Activated naive CD4-positive, alpha-beta T cell treated with anti-CD3 and anti-CD28 coated beads, Interleukin-2, amount 50 U/mL, for 24 hours (primary cell): ENCODE measurements at regions not wholly inside any gene's neighbourhood (a gene's known extent, or its start where the extent isn't known, plus 50 kb on each side); places are given as distances from the start of the nearest gene placed in this dataset.

Experiments
- H3K27ac Mint-ChIP-seq: one replicate; pipeline ENCODE4 v1.8.0; 2021; ENCODE audit warnings: mild to moderate bottlenecking, mixed read lengths
- H3K27me3 Mint-ChIP-seq: one replicate; pipeline ENCODE4 v1.8.0; 2021; ENCODE audit warnings: mixed read lengths
- H3K36me3 Mint-ChIP-seq: one replicate; pipeline ENCODE4 v1.8.0; 2021; ENCODE audit warnings: mixed read lengths
- H3K4me1 Mint-ChIP-seq: one replicate; pipeline ENCODE4 v1.8.0; 2021; ENCODE audit warnings: mixed read lengths
- H3K4me3 Mint-ChIP-seq: one replicate; pipeline ENCODE4 v1.8.0; 2021; ENCODE audit warnings: mild to moderate bottlenecking, mixed read lengths
- H3K9me3 Mint-ChIP-seq: one replicate; pipeline ENCODE4 v1.8.0; 2021; ENCODE audit warnings: mixed read lengths

GRCh38 chr4:111992351-111993168 is 152.7 kb upstream of the FAM241A start:
- Mint-ChIP-seq H3K27ac (no peak overlapping the region), H3K4me1 (no peaks in the 10 kb centered on the region), H3K36me3 (no peaks in the 10 kb centered on the region), H3K9me3 (no peaks in the 10 kb centered on the region), H3K4me3 (no peak overlapping the region), H3K27me3 (peaks cover 5% of the 10 kb centered on the region)

GRCh38 chr4:111994392-111994791 is 150.9 kb upstream of the FAM241A start:
- Mint-ChIP-seq H3K27ac (no peak overlapping the region), H3K9me3 (peaks cover 5% of the 10 kb centered on the region), H3K36me3 (no peaks in the 10 kb centered on the region), H3K4me1 (no peaks in the 10 kb centered on the region), H3K4me3 (no peak overlapping the region), H3K27me3 (peaks cover 5% of the 10 kb centered on the region)

- peaks cover 7% of the 10 kb centered on the region for H3K27me3 Mint-ChIP-seq
- H3K27ac Mint-ChIP-seq: no peak overlapping the region
- peaks cover 5% of the 10 kb centered on the region for H3K9me3 Mint-ChIP-seq
- H3K36me3 Mint-ChIP-seq: no peaks in the 10 kb centered on the region
- H3K4me3 Mint-ChIP-seq: no peak overlapping the region
- no peaks in the 10 kb centered on the region for H3K4me1 Mint-ChIP-seq
Measured at GRCh38 chr4:111997785-111998184, 147.5 kb upstream of the FAM241A start.

GRCh38 chr4:111999801-112000200 is 145.5 kb upstream of the FAM241A start:
- no peak overlapping the region for H3K4me3 Mint-ChIP-seq
- H3K4me1 Mint-ChIP-seq: no peaks in the 10 kb centered on the region
- H3K27me3 Mint-ChIP-seq: peaks cover 5% of the 10 kb centered on the region
- H3K9me3 Mint-ChIP-seq: peaks cover 5% of the 10 kb centered on the region
- H3K27ac Mint-ChIP-seq: no peak overlapping the region
- no peaks in the 10 kb centered on the region for H3K36me3 Mint-ChIP-seq

- H3K4me1 Mint-ChIP-seq: no peaks in the 10 kb centered on the region
Measured at GRCh38 chr4:112001041-112001440, 144.2 kb upstream of the FAM241A start.

GRCh38 chr4:112002248-112002661 is 143.0 kb upstream of the FAM241A start:
- Mint-ChIP-seq H3K4me3 (no peak overlapping the region), H3K27me3 (peaks cover 3% of the 10 kb centered on the region), H3K36me3 (no peaks in the 10 kb centered on the region), H3K27ac (no peak overlapping the region), H3K9me3 (peaks cover 5% of the 10 kb centered on the region), H3K4me1 (no peaks in the 10 kb centered on the region)

More at GRCh38 chr4:112001041-112001440, 144.2 kb upstream of the FAM241A start:
- H3K36me3 Mint-ChIP-seq: no peaks in the 10 kb centered on the region
- H3K9me3 Mint-ChIP-seq: peaks cover 5% of the 10 kb centered on the region
- no peak overlapping the region for H3K27ac Mint-ChIP-seq
- peaks cover 5% of the 10 kb centered on the region for H3K27me3 Mint-ChIP-seq
- no peak overlapping the region for H3K4me3 Mint-ChIP-seq

GRCh38 chr4:112003231-112003907 is 141.9 kb upstream of the FAM241A start:
- no peak overlapping the region for H3K27ac Mint-ChIP-seq
- peaks cover 3% of the 10 kb centered on the region for H3K27me3 Mint-ChIP-seq
- H3K9me3 Mint-ChIP-seq: peaks cover 5% of the 10 kb centered on the region
- H3K4me3 Mint-ChIP-seq: no peak overlapping the region
- no peaks in the 10 kb centered on the region for H3K36me3 Mint-ChIP-seq
- no peaks in the 10 kb centered on the region for H3K4me1 Mint-ChIP-seq

- Mint-ChIP-seq H3K36me3 (no peaks in the 10 kb centered on the region), H3K9me3 (no peaks in the 10 kb centered on the region), H3K4me3 (no peak overlapping the region), H3K27me3 (peaks cover 3% of the 10 kb centered on the region), H3K27ac (no peak overlapping the region), H3K4me1 (no peaks in the 10 kb centered on the region)
Measured at GRCh38 chr4:112005027-112005426, 140.2 kb upstream of the FAM241A start.

- no peaks in the 10 kb centered on the region for H3K27me3 Mint-ChIP-seq
- no peak overlapping the region for H3K4me3 Mint-ChIP-seq
- no peak overlapping the region for H3K27ac Mint-ChIP-seq
- no peaks in the 10 kb centered on the region for H3K4me1 Mint-ChIP-seq
- H3K9me3 Mint-ChIP-seq: no peaks in the 10 kb centered on the region
- no peaks in the 10 kb centered on the region for H3K36me3 Mint-ChIP-seq
Measured at GRCh38 chr4:112007391-112007790, 137.9 kb upstream of the FAM241A start.

GRCh38 chr4:112015960-112016359 is 129.3 kb upstream of the FAM241A start:
- no peaks in the 10 kb centered on the region for H3K9me3 Mint-ChIP-seq
- peaks cover 3% of the 10 kb centered on the region for H3K27me3 Mint-ChIP-seq
- no peaks in the 10 kb centered on the region for H3K4me1 Mint-ChIP-seq
- no peak overlapping the region for H3K4me3 Mint-ChIP-seq
- no peaks in the 10 kb centered on the region for H3K36me3 Mint-ChIP-seq
- no peak overlapping the region for H3K27ac Mint-ChIP-seq

GRCh38 chr4:112023402-112023950 is 121.8 kb upstream of the FAM241A start:
- H3K36me3 Mint-ChIP-seq: no peaks in the 10 kb centered on the region
- no peaks in the 10 kb centered on the region for H3K4me1 Mint-ChIP-seq

GRCh38 chr4:112026058-112026457 is 119.2 kb upstream of the FAM241A start:
- Mint-ChIP-seq H3K9me3 (no peaks in the 10 kb centered on the region), H3K4me1 (no peaks in the 10 kb centered on the region), H3K36me3 (no peaks in the 10 kb centered on the region), H3K27me3 (peaks cover 20% of the 10 kb centered on the region), H3K4me3 (no peak overlapping the region), H3K27ac (no peak overlapping the region)

More at GRCh38 chr4:112023402-112023950, 121.8 kb upstream of the FAM241A start:
- H3K27me3 Mint-ChIP-seq: peaks cover 16% of the 10 kb centered on the region
- H3K9me3 Mint-ChIP-seq: no peaks in the 10 kb centered on the region
- no peak overlapping the region for H3K27ac Mint-ChIP-seq
- H3K4me3 Mint-ChIP-seq: no peak overlapping the region

GRCh38 chr4:112029771-112030171 is 115.5 kb upstream of the FAM241A start:
- no peak overlapping the region for H3K27ac Mint-ChIP-seq
- no peaks in the 10 kb centered on the region for H3K36me3 Mint-ChIP-seq
- no peaks in the 10 kb centered on the region for H3K4me1 Mint-ChIP-seq
- H3K9me3 Mint-ChIP-seq: no peaks in the 10 kb centered on the region
- peaks cover 21% of the 10 kb centered on the region for H3K27me3 Mint-ChIP-seq
- no peak overlapping the region for H3K4me3 Mint-ChIP-seq

GRCh38 chr4:112031712-112032328 is 113.4 kb upstream of the FAM241A start:
- Mint-ChIP-seq H3K4me1 (no peaks in the 10 kb centered on the region), H3K27me3 (peaks cover 17% of the 10 kb centered on the region), H3K4me3 (no peak overlapping the region), H3K36me3 (no peaks in the 10 kb centered on the region), H3K27ac (no peak overlapping the region), H3K9me3 (no peaks in the 10 kb centered on the region)

- Mint-ChIP-seq H3K27ac (no peak overlapping the region), H3K4me3 (no peak overlapping the region), H3K27me3 (peaks cover 15% of the 10 kb centered on the region), H3K4me1 (no peaks in the 10 kb centered on the region), H3K9me3 (no peaks in the 10 kb centered on the region), H3K36me3 (no peaks in the 10 kb centered on the region)
Measured at GRCh38 chr4:112036886-112037285, 108.4 kb upstream of the FAM241A start.

- H3K4me1 Mint-ChIP-seq: no peaks in the 10 kb centered on the region
- H3K9me3 Mint-ChIP-seq: no peaks in the 10 kb centered on the region
- peaks cover 12% of the 10 kb centered on the region for H3K27me3 Mint-ChIP-seq
- H3K36me3 Mint-ChIP-seq: no peaks in the 10 kb centered on the region
- no peak overlapping the region for H3K4me3 Mint-ChIP-seq
- H3K27ac Mint-ChIP-seq: no peak overlapping the region
Measured at GRCh38 chr4:112038861-112039260, 106.4 kb upstream of the FAM241A start.
